ENCODE measurements at regions not wholly inside any gene's neighbourhood (a gene's known extent, or its start where the extent isn't known, plus 50 kb on each side); places are given as distances from the start of the nearest gene placed in this dataset.

- no peak for TF ChIP-seq CTCF (IDR thresholded peaks at IDR 0.05)
- no peak for TF ChIP-seq MAX (IDR thresholded peaks at IDR 0.05; ENCODE audit: low read depth)
- TF ChIP-seq SIN3A (IDR thresholded peaks at IDR 0.05; ENCODE audit: borderline replicate concordance, low read depth, low read length), result no peak
- no peak for TF ChIP-seq REST (IDR thresholded peaks at IDR 0.05; ENCODE audit: low read depth, low read length)
- no peak for TF ChIP-seq POLR2AphosphoS5 (IDR thresholded peaks at IDR 0.05; ENCODE audit: low read depth, low read length)
- TF ChIP-seq MXI1 (IDR thresholded peaks at IDR 0.05; ENCODE audit: low read depth, low read length), result no peak
- no peak for TF ChIP-seq ZBTB33 (IDR thresholded peaks at IDR 0.05; ENCODE audit: borderline replicate concordance, low read depth)
- no peak for TF ChIP-seq FOSL2 (IDR thresholded peaks at IDR 0.05; ENCODE audit: borderline replicate concordance, low read depth)
- no peak for TF ChIP-seq TCF12 (IDR thresholded peaks at IDR 0.05)
- no peak for TF ChIP-seq EZH2phosphoT487 (IDR thresholded peaks at IDR 0.05; ENCODE audit: borderline replicate concordance, low read depth)
- TF ChIP-seq FOXM1 (IDR thresholded peaks at IDR 0.05; ENCODE audit: low read depth), result no peak
- TF ChIP-seq NFIC (IDR thresholded peaks at IDR 0.05; ENCODE audit: borderline replicate concordance), result no peak
- no peak for TF ChIP-seq CHD2 (IDR thresholded peaks at IDR 0.05; ENCODE audit: low read length, partially characterized antibody)
- TF ChIP-seq FOXJ3 (CRISPR knock-in tag; IDR thresholded peaks at IDR 0.05), result no peak
Measured at GRCh38 chr1:220348211-220348610, 76.0 kb upstream of the RAB3GAP2 start.
